GOT3 (cell line): ENCODE measurements at regions not wholly inside any gene's neighbourhood (a gene's known extent, or its start where the extent isn't known, plus 50 kb on each side); places are given as distances from the start of the nearest gene placed in this dataset.

Experiments
- DNase-seq: peaks from one replicate; lab custom pipeline; 2025; ENCODE audit warnings: mixed read lengths; lab: John Stamatoyannopoulos, UW

DNA sequence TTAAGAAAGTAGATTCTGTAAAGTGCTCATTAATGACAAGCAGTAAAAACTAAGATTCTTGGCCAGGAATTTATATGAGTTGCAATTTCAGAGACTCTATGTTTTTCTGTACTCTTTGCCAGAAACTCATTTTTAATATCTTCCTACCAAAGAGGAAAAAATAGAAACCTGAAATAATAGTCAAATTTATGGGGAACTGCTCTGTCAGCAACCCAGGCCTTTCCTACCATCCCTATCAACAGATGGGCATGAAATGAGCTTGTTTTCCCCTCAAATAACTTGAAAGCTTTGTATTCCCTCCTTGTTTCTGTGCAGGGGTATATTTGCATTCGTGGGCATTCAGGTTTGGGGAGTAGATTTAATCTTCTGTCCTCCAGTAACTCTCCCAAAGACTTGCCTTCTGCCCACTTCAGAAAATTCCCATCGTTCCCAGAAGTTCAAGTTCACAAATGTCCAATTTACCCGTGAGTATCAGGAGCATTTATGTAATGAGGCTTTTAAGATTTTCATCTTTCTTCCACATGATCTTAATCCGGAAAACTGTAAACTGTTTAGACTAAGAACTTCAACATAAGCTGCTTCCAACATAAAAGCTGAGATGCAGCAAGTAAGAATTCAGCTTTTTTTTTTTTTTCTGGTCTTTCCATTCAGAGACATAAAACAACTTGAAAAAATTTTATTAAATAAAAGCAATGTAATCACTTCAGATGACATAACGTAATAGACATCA is 363.1 kb downstream of the EFNB2 start:
- DNase-seq = no peak

DNA sequence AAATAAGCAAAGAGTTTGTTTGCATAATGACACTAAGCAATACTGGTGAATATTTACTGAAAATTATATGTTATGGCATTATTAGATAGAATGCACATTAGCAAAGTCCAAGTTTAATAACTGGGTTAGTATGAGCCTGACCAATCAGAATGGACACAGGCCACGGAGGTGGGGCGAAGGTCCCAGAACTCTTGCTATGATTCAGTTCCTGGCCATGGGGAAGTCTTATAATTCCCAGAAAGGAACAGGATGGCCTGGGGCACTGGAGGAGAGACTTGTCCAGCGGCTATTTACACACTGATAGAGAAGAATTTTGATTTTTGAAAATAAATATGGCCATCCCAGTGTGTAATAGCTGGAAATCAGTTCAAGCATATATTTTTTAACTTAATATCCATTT is 372.0 kb downstream of the EFNB2 start:
- no peak for DNase-seq

DNA sequence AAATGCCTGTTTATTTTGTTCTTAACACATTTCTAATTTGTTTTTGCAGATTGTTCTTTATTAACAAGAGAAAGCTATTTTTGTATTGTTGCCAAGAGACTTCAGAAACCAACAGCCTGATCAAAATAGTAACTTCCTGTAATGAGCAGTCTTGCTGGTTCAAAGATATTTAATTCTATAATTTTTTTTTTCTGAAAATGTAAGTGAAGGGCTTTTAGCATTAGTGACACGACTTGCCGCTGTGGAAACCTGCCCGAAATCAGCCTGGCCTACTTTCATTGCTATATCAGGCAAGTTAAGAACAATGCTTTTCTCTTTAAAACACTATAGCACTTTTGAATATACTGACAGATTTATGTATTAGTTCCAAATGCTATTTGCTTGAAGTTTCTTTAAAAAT is 374.3 kb downstream of the EFNB2 start:
- DNase-seq = no peak

DNA sequence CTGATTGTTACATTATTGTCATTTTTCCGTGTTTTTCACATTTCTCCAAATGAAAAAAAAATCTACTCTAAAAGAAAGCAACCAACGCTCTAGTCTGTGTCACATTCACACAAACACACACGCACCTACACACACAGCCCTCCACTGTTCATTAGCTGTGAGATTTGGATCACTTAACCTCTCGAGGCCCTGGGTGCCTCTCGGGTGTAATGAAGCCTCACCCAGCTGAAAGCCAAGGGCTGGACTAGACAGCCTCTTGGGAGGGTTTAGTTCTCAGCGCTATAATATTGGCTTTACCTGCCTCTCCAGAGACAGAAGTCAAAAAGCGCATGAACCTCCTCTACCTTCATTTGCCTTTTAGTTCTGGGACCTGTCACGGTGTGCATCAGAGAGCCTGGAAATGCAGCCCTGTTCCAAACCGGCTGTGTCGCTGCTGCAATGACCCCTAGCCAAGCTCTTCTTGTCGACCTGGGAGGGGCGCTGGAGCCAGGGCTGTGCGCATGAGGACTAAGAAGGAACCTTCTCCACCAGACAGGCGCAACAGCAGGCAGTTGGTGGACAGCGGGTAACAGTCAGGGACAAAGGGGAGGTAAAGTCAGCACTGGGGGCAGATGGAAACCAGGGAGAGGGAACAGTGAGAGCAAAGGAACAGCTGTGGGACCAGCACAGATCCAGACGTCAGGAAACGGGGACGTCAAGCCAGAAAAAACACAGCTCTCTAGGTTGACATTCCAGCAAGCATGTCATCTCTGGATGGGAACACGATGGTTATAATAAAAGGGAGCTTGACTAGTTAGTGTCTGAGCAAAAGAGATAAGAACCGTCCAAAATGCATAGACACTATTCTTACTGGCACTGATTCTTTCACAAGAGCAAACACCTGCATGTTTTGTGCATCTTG is 375.9 kb downstream of the EFNB2 start:
- DNase-seq = no peak

DNA sequence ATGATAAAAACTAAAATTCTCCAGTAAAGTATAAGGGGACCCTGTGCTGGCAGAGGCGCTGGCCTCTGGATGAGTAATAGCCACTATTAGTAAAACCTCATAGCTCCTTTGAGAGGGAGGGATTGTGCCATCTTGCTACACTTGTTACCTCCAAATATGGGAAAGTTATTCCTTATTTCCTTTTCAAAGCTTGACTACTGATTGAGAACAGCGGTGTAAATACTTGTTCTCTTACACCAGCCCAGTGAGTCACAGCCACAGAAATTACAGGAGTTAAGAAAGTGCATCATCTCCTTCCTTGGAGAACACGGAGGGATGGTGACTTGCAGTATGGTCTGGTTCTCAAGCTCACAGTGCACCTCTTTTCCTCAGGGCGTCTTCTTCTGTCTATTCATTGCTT is 379.0 kb downstream of the EFNB2 start:
- peak; percentile 10 for DNase-seq

DNA sequence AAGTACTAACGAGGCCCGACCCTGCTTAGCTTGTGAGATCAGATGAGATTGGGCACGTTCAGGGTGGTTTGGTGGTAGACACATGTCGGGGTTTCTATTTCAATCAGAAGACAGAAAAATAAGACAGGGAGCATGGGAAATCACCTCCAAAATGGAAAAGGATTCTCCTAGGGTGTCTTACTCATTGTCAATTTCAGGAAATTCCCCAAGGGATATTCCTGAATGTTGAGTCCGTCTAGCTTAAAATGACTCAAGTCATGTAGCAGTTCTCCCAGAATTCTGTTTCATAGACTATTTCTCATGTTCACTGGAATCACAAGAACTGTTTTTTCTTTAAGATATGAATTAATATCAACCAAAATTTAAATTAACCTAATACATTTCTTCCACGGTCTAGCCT is 380.1 kb downstream of the EFNB2 start:
- no peak for DNase-seq

DNA sequence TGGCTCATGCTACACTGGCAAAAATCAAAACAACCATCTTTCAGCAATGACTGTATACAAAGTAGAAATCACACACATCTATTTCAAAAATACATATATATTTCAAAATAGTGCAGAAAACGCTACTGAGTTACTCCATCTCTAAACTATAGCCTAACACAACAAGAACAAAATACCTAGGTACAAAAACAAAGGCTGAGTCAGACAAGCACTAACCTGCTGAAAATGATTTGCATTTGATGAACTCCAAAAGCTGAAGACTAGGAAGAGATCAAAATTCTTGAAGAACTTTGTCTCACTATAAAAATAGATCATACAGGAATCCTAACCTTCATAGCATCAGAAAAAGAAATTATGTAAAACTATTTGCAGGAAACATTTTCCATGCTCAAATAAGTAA is 381.6 kb downstream of the EFNB2 start:
- no peak for DNase-seq

DNA sequence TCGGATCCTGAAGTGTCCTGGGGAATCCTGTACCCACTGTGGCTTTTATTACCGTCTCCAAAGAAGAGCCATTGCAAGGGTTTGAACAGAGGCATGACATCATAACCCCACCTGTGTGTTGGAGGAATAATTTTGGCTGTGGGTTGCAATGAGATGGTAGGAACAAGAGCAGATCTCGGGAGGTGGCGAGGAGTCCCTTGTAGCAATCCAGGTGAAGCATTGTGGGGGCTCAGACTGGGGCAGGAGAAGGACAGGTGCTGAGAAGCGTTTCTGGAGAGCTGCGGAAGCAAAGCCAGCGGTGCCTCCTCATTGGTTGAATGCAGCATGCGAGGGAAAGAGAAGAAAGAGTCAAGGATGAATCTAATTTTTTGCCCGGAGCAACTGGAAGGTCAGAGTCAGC is 382.4 kb downstream of the EFNB2 start:
- no peak for DNase-seq

DNA sequence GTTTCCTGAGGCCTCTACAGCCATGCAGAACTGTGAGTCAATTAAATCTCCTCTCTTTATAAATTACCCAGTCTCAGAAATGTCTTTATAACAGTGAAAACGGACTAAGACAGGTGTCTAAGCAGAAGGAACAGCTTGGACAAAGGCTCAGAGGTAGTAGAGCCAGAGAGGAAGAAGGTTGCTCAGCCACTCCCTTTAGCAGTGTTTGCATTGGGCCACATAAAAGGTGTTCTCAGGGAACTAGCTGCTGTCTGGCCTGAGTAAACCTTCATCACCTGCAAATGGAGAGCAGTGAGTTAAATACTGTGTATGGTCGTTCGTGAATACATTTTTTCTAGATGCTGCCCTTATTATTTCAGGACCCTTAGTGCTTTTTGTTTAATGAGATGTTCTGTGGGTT is 383.4 kb downstream of the EFNB2 start:
- DNase-seq = no peak

DNA sequence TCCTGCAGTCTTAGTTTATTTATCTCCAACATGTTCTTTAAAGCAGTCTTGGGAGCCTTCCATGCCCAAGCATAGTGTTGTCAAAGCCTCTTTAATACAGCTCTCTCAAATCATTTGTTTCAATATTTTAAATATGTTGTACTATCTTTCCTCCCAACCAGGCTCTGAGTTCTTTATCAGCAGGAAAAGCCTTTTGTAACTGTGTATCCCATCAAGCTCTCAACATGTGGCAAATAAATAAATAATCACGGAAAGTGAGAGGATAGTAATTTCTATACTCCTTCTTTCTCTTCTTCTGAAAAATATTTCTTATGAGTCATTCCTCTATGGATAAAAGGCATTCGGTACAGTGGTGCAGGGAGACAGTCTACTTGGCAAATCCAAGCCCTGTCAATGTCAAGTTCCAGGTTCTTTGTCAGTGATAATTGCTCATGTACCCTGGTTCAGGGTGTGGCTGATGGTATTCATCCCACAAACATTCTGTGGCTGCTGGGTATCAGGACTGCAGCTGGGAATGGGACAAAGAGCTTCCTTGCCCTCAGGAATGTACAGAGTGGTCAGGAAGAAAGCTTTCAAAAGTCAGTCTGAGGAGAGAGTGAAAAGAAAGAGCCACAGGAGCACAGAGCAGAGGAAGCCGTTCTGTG is 384.3 kb downstream of the EFNB2 start:
- peak; percentile 3 for DNase-seq

DNA sequence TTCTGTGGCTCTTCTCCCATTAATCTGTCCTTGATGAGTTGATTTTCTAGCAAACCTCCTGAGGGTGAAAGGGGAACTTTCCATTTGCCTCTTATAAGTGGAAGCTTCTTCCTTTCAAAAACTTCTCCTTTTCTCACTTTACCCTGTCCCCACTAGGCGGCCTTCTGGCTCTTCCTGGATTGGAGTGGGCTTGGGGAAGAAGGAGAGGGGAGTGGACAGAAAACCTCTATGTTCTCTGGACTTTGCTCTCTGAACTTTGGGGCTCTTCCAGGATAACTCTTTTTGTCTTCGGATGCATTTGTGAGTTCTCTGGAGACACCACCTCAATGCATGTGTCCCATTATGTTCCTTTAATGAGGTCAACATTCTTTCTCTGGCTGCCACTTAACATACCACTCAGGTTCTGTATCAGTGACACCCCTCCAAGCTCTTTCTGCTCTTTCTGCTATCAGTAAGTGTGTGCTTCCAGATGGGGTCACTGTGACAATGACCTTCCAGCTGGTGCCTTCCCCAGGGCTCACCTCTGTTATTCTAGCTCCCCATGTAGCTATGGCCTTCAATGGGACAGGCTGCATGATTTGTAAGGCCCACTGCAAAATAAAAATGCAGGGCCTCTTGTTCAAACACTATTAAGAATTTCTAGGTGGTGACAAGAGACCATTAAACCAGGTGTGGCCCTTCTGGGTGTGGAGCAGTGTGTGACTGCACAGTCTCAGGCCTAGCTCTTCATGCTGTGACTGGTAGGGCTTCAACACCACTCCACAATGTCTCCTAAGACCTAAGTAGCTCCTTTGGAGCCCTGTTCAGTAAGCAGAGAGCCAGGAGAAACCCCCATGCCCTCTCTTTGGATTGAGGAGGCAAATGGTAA is 389.2 kb downstream of the EFNB2 start:
- no peak for DNase-seq

DNA sequence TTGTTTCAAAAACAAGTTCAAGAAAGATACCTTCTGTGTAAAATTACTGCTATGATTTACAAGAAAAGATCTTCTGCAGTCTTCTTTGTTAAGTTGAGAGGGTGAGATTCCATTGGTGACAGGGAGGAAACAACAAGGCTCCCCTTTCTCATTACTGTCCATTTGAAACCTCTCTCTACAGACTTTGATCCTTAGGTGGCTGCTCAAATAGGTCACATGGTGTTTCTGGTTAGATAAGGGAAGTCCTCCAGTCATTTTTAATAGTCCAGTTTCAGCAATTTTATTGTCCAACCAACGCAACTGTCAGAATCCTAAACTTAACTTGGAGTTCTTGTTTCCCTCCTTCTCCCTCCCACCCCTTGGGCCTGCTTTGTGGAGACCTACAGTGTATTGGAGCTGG is 390.4 kb downstream of the EFNB2 start:
- DNase-seq = no peak

DNA sequence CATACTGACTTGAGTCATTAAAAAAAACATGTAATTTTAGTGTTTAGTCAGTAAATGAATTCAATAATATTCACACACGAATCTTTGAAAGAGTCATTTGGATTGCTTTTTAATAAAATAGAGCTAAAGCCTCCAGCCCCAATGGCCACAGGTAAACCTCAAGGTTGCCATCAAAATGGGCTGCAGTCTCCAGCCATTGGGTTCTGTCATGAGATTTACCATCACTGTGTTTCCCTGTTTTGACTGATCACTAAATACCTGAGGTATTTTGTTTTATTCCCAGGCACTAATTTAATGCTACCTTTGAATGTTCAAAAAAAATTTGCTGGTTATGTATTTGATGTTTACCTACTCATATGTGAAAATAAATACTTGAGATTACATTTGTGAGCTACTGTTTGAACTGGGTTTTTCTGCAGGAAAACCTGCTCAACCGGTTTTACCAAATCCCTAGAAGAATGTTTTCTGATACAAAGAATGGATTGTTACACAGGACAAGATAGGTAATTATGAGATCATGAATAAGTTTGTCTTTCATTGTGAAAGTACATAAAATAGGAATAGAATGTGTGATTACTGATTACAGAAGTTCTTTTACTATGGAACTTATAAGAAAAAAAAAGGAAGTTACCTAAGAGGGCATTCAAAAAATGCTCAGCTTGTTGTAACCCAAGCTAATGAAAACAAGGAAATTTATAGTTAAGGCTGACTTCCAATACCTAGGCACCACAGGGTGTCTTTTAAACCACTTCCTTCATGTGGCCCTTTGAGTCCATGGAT is 391.3 kb downstream of the EFNB2 start:
- no peak for DNase-seq

DNA sequence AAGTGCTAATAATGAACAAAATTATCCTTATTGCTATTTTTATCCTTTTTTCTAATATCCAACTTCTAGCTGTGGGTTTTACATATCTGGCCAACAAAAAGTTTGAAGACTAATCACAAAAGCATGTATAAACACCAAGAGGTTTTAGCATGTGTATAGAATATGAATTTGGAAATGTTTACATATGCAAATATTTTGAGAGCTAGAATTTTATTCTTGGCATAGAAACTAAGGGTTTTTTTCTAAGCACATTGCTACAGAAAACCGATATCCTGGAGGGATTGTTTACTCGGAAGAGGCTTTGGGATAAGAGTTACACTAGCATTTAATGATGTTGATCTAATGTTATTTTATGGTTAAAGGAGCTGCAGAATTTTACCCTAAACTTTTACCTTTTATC is 392.1 kb downstream of the EFNB2 start:
- DNase-seq = no peak

DNA sequence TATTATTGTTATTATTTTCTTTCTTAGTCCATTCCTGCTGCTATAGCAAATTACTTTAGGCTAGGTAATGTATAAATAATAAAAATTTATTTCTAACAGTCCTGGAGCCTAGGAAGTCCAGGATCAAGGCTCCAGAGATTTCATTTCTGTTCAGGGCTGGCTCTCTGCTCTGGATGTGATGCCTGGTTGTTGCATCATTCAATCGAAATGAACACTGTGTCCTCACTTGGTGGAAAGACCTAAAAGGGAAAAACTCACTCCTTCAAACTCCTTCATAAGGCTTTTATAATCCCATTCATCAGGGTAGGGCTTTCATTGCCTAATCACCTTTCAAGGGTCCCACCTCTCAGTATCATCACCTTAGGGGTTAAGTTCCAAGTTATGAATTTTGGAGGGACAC is 395.0 kb downstream of the EFNB2 start:
- DNase-seq = no peak

DNA sequence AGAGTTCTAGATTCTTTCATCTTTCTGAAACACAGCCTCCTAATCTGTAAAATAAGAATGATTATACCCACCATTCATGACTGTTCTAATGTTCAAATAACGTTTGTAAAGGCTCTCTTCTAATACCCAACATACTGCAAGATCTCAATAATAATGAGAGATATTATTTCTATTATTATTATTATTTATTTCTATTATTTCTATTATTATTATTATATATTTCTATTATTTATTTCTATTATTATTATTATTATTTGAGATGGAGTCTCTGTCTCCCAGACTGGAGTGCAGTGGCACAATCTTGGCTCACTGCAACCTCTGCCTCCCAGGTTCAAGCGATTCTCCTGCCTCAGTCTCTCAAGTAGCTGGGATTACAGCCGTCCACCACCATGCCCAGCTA is 395.5 kb downstream of the EFNB2 start:
- no peak for DNase-seq

DNA sequence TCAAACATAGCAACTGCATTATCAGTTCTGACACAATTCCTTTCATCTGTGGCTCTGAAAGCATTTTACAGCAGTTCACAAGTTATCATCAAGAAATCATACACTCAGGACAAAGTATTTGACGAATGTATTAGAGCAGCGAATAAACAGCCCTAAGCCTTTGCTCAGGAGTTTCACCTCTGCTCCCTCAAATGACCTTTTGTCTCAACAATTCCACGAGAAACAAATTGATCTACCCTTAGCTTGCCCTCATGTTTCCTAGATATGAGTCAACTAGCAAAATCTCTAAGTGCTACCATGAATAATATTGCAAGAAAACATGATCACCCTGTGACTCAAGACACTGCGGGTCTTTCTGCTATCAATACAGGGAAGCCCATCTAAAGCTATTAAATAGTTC is 396.1 kb downstream of the EFNB2 start:
- DNase-seq = no peak

DNA sequence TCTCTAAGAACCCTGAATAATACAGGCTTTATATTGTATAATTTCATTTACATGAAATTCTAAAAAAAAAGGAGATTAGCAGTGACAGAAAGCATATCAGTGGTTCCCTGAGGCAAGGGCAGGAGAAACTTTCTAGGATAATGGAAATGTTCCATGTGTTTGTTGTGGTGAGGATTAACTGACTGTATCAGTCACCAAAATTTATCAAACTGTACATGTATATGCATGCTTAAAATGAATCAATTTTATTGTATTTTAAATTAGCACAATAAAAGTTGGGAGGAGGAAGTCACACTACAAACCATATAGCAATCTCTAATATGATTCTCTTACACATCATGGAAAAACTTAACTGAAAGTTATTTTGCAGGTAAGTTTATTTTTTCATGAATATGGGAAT is 396.8 kb downstream of the EFNB2 start:
- no peak for DNase-seq

DNA sequence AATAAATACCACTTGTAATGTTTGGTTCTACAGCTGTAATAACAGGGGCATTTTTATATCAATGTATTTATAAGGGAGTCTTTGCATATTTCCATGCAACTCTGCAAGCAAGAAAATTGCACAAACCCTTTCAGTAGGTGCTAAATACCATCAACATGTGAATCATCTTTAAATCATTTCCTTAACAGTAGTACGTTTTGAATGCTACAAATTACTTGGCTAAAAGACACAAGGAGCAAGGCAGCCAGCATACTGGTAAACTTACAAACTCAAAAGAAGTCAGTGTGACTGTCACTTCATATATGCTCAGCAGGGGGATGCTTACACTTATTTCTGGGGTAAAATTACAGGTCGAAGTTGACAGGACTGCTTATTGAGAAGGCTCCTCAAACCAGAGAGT is 402.4 kb downstream of the EFNB2 start:
- DNase-seq = no peak

DNA sequence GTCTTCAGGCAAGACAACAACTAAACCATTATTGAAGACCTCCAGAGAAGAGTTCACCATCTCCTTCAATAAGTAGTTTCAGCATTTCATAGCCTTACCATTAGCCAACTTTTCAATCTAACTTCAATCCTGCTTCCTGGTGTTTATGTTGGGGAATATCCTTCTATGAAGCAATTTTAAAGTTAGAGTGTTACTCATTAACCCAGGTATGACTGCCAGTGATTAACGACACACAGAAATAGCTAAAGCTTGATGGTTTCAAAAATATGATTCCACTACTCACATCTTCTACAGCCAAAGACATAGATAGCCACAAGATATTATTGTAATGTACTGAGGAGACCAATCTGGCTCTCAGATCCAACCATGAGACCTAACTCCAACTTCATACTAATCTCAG is 403.2 kb downstream of the EFNB2 start:
- DNase-seq = no peak

DNA sequence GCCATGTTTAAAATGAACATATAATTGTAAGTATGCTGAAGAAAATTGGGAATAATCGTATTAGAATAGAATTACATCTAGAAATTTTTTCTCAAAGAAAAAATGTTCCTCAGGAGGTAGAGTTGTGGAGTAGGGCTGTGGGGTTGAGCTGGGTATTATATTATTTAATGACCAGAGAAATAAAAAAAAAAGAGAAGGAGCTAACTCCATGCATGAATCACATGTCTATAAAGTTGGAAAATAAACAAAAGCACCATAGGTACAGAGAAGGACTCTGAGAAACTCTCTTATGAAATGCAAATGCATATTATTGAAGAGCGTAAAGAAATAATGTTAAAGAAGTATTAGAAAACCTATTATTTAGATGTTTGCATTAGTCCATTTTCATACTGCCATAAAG is 405.5 kb downstream of the EFNB2 start:
- no peak for DNase-seq
